ENCODE measurements at regions not wholly inside any gene's neighbourhood (a gene's known extent, or its start where the extent isn't known, plus 50 kb on each side); places are given as distances from the start of the nearest gene placed in this dataset.

- no peak overlapping the region for H3K4me3 ChIP-seq (replicated peaks; ENCODE audit: low read depth, low read length)
- no peak for DNase-seq (ENCODE audit: low read depth)
- no peak for TF ChIP-seq CTCF (IDR thresholded peaks at IDR 0.05; ENCODE audit: low read length, missing control alignments)
Observed at GRCh38 chr10:128868481-128868880, 598.6 kb upstream of the MGMT start.

DNA sequence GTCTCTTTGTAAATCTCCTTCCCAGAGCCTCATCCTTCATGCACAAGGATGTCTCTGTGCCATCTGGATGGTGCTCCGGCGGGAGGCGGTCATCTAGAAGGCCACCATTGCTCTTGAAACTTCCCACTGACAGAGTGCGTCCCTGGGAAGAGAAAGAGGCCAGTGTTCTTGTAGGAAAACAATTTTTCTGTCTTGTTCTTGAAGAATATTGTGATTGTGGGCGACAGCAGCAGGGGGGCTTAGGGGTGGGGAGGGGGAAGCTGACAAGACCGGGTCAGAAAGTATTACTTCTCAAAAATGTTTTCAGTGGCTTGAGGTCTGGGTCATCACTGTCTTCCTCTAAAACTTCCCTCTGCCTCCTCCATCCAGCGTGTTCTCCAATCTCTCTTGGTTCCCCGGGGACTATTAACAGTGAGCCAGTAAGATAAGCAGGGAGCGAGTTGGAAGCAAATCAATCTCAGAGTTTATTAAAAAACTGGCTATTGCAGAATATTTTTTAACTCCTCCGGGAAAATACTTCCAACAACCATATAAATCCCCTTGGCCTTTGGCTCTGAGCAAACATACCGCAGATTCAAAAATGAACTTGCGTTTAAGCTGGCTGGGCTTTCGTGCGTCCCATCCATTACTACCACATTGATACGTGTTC, 597.8 kb upstream of the MGMT start:
- no peak overlapping the region for H3K4me3 ChIP-seq (replicated peaks; ENCODE audit: low read depth, low read length)
- DNase-seq (ENCODE audit: low read depth), result no peak
- no peak for TF ChIP-seq CTCF (IDR thresholded peaks at IDR 0.05; ENCODE audit: low read length, missing control alignments)

DNA sequence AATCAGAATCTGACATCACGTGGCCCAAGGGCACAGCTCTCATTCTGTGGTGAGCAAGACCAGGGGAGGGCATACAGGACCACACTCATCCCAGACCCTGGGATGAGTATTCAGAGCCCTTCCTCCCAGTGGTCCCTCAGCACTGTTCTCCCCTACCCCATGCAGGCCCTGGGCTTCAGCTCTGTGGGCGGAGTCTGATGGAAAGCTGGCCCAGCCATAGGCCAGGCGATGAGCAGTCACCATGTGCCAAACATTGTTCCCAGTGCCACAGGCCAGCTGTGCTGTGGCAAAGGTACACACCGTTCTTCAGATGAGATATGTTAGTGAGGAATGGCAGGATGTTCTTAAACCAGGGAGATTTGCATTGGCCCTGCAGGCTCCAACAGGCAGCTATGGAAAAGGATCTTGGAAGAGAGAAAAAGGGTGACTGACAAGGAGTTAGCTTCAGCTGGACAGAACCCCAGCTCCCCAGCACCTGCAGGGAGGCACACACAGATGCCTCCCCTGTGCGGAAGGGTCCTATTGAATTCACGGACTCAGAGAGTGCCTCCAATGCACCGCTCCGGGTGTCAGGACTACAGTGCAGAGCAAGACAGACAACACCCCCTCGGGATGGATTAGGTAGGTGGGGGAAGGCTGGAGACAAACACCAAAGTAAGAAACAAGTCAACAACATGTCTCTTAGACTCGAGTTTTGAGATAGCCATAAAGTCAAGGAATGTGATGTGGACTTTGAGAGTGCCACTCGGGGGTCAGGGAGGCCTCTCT, 596.0 kb upstream of the MGMT start:
- H3K4me3 ChIP-seq (replicated peaks; ENCODE audit: low read depth, low read length), result no peak overlapping the region
- no peak for DNase-seq (ENCODE audit: low read depth)
- no peak for TF ChIP-seq CTCF (IDR thresholded peaks at IDR 0.05; ENCODE audit: low read length, missing control alignments)

- no peak for TF ChIP-seq CTCF (IDR thresholded peaks at IDR 0.05; ENCODE audit: low read length, missing control alignments)
- no peak for DNase-seq (ENCODE audit: low read depth)
- H3K4me3 ChIP-seq (replicated peaks; ENCODE audit: low read depth, low read length), result no peak overlapping the region
Observed at GRCh38 chr10:128871671-128872231, 595.3 kb upstream of the MGMT start.

DNA sequence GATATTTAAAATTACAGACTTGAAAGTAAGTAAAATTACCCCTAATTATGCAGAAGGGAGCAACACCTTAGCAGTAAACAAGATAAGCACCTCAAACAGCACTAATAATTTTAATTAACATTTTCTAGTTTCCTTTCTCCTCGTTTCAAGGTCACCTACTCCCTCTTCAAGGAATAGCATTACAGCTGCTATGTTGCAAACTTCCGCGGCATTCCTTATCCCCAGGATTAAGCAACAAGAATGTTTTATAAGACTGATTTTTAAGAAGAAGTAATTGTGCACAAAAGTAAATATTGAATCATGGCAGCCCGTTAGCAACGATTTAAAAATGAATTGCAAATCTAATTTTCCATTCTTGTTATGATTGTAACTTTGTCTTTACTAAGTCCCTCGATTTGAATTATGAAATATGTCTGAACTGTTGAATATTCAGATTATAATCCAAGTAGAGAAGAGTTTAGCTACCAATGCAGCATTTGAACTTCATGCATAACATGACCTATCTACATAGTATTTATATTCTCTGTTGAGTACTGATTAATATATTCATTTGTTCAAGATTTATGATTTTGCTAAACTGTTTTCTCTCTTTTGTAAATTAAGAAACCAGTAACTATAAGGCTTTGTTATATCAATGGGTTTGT, 593.5 kb upstream of the MGMT start:
- H3K4me3 ChIP-seq (replicated peaks; ENCODE audit: low read depth, low read length), result no peak overlapping the region
- no peak for DNase-seq (ENCODE audit: low read depth)
- no peak for TF ChIP-seq CTCF (IDR thresholded peaks at IDR 0.05; ENCODE audit: low read length, missing control alignments)

DNA sequence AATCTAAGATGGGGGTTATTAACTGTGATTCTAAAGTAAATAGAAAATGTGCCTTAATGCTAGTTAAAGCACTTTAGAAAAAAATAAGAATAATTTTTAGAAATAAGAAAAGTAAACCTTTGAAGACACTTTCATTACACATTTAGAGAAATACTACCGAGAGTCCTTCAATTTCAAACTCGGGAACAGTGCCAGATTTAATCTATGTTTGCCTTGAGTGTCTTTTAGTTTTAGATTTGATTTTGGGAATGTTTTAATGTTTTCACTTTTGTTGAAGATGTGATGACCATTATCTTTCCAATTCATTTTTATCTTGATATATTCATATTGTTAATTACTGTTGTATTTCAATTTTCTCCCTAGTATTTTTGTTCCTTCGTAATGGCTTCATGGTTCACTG, 592.7 kb upstream of the MGMT start:
- no peak for DNase-seq (ENCODE audit: low read depth)
- TF ChIP-seq CTCF (IDR thresholded peaks at IDR 0.05; ENCODE audit: low read length, missing control alignments), result no peak
- H3K4me3 ChIP-seq (replicated peaks; ENCODE audit: low read depth, low read length), result no peak overlapping the region

Measured in fibroblast of pulmonary artery (primary cell).